SK-N-SH treated with all-trans-retinoic acid at 6 μM for 48 hours (cell line): ENCODE measurements at regions not wholly inside any gene's neighbourhood (a gene's known extent, or its start where the extent isn't known, plus 50 kb on each side); places are given as distances from the start of the nearest gene placed in this dataset.

Experiments
- ARNTL ChIP-seq: fragments of 450-650 bp; formaldehyde crosslinking; IDR thresholded peaks from 2 replicates; pipeline ENCODE4 v1.5.0; 2020; ENCODE audit warnings: low read depth, mild to moderate bottlenecking, moderate library complexity, borderline replicate concordance
- BACH2 ChIP-seq: fragments of 250-450 bp; sonication (Bioruptor Pico); IDR thresholded peaks from 2 replicates; pipeline ENCODE4 v1.9.0; 2021; ENCODE audit warnings: mild to moderate bottlenecking, borderline replicate concordance
- ZFP30 ChIP-seq: fragments of 450-650 bp; formaldehyde crosslinking; IDR thresholded peaks from 2 replicates; pipeline ENCODE4 v1.5.0; 2022; ENCODE audit warnings: mild to moderate bottlenecking, moderate library complexity
- ZNF70 ChIP-seq: fragments of 450-650 bp; formaldehyde crosslinking; IDR thresholded peaks from 2 replicates; pipeline ENCODE4 v1.5.0; 2020; ENCODE audit warnings: mild to moderate bottlenecking, moderate library complexity
- ZNF8 ChIP-seq: fragments of 450-650 bp; formaldehyde crosslinking; IDR thresholded peaks from 2 replicates; pipeline ENCODE4 v1.5.0; 2020; ENCODE audit warnings: mild to moderate bottlenecking, moderate library complexity
- TF ChIP-seq, protein P1 (sequence below): fragments of 250-450 bp; sonication (Bioruptor Pico); IDR thresholded peaks from 2 replicates; pipeline ENCODE4 v1.8.0; 2020; ENCODE audit warnings: mild to moderate bottlenecking, moderate library complexity, borderline replicate concordance
- TF ChIP-seq, protein P2 (sequence below): fragments of 250-450 bp; sonication (Bioruptor Pico); IDR thresholded peaks from 2 replicates; pipeline ENCODE4 v1.5.1; 2021; ENCODE audit warnings: mild to moderate bottlenecking, moderate library complexity
- TF ChIP-seq, protein P3 (sequence below): fragments of 250-450 bp; sonication (Bioruptor Pico); IDR thresholded peaks from 2 replicates; pipeline ENCODE4 v1.5.1; 2020; ENCODE audit warnings: low read depth, mild to moderate bottlenecking, moderate library complexity

DNA sequence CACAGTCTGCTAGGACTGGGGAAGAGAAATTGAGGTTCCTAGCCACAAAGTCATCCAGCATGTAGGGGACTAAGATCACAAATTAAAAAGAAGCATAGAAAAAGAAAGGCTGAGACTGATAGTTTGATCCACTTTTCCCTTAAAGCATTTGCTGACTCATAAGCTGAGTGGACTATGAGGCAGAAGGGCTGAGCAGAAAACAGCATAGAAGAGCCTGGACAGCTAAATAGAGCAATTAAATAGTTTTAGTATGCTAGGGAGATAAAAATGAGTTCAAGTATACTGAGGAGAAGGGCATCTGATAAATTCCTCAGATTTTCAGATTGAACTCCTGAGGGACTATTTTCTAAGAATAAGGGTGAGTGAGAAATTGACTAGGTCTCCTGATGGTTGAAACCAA is 155.9 kb upstream of the EGR2 start:
- TF ChIP-seq ARNTL (no peak), ZNF8 (CRISPR knock-in tag) (no peak), ZFP30 (no peak), ZNF70 (CRISPR knock-in tag) (no peak), BACH2 (CRISPR knock-in tag) (no peak)
- TF ChIP-seq, protein P1, sequence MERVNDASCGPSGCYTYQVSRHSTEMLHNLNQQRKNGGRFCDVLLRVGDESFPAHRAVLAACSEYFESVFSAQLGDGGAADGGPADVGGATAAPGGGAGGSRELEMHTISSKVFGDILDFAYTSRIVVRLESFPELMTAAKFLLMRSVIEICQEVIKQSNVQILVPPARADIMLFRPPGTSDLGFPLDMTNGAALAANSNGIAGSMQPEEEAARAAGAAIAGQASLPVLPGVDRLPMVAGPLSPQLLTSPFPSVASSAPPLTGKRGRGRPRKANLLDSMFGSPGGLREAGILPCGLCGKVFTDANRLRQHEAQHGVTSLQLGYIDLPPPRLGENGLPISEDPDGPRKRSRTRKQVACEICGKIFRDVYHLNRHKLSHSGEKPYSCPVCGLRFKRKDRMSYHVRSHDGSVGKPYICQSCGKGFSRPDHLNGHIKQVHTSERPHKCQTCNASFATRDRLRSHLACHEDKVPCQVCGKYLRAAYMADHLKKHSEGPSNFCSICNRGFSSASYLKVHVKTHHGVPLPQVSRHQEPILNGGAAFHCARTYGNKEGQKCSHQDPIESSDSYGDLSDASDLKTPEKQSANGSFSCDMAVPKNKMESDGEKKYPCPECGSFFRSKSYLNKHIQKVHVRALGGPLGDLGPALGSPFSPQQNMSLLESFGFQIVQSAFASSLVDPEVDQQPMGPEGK (CRISPR knock-in tag) = no peak
- TF ChIP-seq, protein P2, sequence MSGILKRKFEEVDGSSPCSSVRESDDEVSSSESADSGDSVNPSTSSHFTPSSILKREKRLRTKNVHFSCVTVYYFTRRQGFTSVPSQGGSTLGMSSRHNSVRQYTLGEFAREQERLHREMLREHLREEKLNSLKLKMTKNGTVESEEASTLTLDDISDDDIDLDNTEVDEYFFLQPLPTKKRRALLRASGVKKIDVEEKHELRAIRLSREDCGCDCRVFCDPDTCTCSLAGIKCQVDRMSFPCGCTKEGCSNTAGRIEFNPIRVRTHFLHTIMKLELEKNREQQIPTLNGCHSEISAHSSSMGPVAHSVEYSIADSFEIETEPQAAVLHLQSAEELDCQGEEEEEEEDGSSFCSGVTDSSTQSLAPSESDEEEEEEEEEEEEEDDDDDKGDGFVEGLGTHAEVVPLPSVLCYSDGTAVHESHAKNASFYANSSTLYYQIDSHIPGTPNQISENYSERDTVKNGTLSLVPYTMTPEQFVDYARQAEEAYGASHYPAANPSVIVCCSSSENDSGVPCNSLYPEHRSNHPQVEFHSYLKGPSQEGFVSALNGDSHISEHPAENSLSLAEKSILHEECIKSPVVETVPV (CRISPR knock-in tag) = no peak
- TF ChIP-seq, protein P3, sequence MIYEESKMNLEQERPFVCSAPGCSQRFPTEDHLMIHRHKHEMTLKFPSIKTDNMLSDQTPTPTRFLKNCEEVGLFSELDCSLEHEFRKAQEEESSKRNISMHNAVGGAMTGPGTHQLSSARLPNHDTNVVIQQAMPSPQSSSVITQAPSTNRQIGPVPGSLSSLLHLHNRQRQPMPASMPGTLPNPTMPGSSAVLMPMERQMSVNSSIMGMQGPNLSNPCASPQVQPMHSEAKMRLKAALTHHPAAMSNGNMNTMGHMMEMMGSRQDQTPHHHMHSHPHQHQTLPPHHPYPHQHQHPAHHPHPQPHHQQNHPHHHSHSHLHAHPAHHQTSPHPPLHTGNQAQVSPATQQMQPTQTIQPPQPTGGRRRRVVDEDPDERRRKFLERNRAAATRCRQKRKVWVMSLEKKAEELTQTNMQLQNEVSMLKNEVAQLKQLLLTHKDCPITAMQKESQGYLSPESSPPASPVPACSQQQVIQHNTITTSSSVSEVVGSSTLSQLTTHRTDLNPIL (CRISPR knock-in tag) = no peak
